GM12892 (cell line): ENCODE measurements at regions not wholly inside any gene's neighbourhood (a gene's known extent, or its start where the extent isn't known, plus 50 kb on each side); places are given as distances from the start of the nearest gene placed in this dataset.
"Not testable (repeated sequence)": the region's sequence is repeated elsewhere in the genome, so short reads cannot be mapped to it uniquely, and the experiment has no call there.

Experiments used
- DNase-seq: peaks from one replicate; pipeline ENCODE4 v3.0.0; 2011; ENCODE audit not compliant: insufficient read length
- FAIRE-seq: peaks from 2 replicates; lab custom pipeline; 2011; peaks lifted over from hg19 to GRCh38; lab: Jason Lieb, UNC
- POLR2A ChIP-seq: IDR thresholded peaks from 2 replicates; pipeline ENCODE4 v1.6.1; 2011; ENCODE audit warnings: low read depth, low read length, control low read depth
- POLR2AphosphoS5 ChIP-seq: IDR thresholded peaks from 2 replicates; pipeline ENCODE4 v1.6.1; 2011; ENCODE audit warnings: low read depth, low read length, control low read depth
- TAF1 ChIP-seq: IDR thresholded peaks from 2 replicates; pipeline ENCODE4 v1.6.1; 2011; ENCODE audit warnings: low read depth, mild to moderate bottlenecking, control low read depth, low read length, borderline replicate concordance

DNA sequence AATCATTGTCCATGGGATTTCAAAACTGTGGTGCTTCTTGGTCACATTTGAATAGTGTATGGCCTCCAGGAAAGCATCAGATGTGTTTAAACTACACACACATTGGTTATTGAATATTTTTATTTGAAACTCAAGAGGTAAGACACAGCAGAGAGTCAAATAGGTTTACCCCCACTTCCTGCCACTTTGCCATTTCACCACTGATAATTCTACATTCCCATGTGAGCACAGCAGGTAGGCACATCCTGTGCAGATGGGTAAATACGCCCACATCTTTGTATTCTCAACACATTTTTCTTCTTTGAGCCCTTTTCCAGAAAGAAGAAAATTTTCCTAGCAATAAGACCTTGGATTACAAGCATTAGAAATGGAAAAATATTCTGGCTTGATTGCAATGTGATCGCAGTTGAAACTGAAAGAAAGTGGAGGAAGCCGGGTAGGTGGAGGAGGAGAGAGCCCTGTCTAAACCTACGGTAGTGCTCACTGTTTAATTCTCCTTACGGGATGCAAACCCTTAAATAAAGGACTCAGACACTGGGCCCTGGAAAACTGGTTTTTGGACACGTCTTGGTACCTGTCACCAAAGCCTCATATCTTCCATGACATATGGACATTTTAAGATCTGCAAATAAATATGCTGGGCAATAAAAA is 167.7 kb downstream of the COG6 start:
- no peak for TF ChIP-seq POLR2AphosphoS5
- no peak for TF ChIP-seq TAF1
- TF ChIP-seq POLR2A = no peak
- DNase-seq (no peak), FAIRE-seq (no peak)

- TF ChIP-seq POLR2A (no peak), POLR2AphosphoS5 (no peak), TAF1 (no peak)
- no peak for DNase-seq
- FAIRE-seq = no peak
These were observed 170.4 kb downstream of the COG6 start for GRCh38 chr13:39825886-39826285.

DNA sequence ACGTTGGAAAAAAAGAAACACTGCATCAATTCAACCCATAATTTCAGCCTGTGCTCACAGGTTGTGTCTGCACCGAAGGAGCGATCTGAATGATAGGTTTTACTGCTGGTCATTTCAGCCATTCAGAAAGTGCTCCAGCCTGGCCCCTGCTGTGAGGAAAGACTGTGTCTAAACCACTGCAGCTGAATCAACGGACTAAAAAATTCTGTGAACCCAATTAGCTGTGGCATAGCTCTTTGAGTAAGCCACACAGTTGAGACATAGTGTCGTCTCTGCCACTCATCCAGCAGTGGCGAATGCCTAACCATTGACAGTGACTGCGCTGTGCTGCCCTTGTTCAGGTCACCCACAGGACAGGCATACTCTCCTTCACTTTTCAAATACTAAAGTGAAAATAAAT is 179.8 kb downstream of the COG6 start:
- no peak for DNase-seq
- no peak for FAIRE-seq
- TF ChIP-seq POLR2A = no peak
- TF ChIP-seq POLR2AphosphoS5 = no peak
- no peak for TF ChIP-seq TAF1

DNA sequence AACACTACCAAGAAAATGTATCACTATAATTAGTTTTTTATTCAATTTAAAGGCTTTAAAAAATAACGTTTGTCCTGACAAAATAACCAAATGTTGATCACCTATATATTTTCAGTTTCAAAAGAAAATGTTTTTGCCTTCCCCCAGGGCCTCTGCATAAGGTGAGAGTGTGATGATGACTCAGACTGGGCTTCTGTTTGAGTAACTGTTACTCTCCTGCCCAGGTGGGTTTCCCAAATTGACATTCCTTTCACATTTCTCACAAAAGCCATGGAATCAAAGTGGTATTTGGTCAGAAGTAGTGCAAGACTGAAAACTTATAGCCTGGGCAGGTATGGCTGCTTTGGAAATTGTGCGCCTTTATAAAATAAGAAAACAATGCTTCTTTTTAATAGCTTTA is 180.6 kb downstream of the COG6 start:
- DNase-seq (no peak), FAIRE-seq (no peak)
- TF ChIP-seq POLR2A (no peak), TAF1 (no peak), POLR2AphosphoS5 (no peak)

DNA sequence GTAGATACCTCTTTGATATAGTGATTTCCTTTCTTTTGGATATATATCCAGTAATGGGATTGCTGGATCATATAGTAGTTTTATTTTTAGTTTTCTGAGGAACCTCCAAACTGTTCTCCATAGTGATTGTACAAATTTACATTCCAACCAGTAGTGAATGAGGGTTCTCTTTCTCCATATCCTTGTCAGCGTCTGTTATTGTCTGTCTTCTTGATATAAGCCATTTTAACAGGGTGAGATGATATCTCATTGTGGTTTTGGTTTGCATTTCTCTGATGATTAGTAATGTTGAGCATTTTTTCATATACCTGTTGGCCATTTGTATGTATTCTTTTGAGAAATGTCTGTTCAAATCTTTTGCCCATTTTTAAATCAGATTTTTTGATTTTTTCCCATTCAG is 182.4 kb downstream of the COG6 start:
- not testable (repeated sequence) for DNase-seq, FAIRE-seq

- no peak for FAIRE-seq
- no peak for DNase-seq
- no peak for TF ChIP-seq TAF1
- no peak for TF ChIP-seq POLR2AphosphoS5
- TF ChIP-seq POLR2A = no peak
These were observed 184.7 kb downstream of the COG6 start for GRCh38 chr13:39840201-39840600.

GRCh38 chr13:39847336-39847735 is 191.9 kb downstream of the COG6 start:
- DNase-seq (no peak), FAIRE-seq (no peak)
- no peak for TF ChIP-seq TAF1
- no peak for TF ChIP-seq POLR2A
- TF ChIP-seq POLR2AphosphoS5 = no peak

DNA sequence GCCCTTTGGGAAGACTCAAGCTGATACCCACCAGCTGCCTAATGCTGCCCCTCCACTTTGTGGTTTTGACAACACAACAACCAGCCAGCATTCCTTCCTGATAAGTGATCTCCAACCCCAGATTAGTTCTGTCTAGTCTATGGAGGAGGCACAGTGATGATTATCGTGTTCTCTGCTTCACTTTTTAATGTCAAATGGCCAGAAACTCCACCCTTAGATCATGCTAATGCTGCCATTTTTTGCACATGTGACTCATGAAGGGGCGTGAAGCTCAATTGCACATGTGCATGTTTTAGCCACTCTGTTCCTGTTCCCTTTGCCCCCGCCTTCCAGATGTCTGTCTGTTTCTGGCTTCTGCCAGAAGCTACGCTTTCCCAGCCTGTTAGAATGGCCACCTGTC is 199.8 kb downstream of the COG6 start:
- DNase-seq = no peak
- FAIRE-seq = no peak
- TF ChIP-seq TAF1 (no peak), POLR2AphosphoS5 (no peak), POLR2A (no peak)

GRCh38 chr13:39856714-39857113 is 201.3 kb downstream of the COG6 start:
- DNase-seq (no peak), FAIRE-seq (no peak)
- TF ChIP-seq POLR2A (no peak), POLR2AphosphoS5 (no peak), TAF1 (no peak)

DNA sequence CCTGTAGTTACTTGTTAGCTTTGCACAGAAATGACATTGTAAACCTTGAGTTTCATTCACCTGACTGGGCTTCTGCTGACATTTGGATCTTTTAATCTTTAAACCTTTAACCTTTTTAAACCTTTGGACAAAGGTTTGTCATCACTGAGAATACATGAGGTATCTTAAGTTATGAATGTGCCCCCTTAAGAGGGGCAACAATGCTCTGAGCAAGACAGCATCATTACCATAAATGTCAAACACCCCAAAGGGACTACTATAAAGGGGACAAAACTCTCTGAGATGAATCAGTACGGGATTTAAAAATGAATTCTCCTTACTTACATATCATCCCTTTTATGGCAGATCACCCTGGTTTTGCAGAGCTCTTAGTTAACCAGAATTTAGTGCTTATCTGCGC is 203.3 kb downstream of the COG6 start:
- no peak for DNase-seq
- no peak for TF ChIP-seq TAF1
- no peak for TF ChIP-seq POLR2A
- no peak for TF ChIP-seq POLR2AphosphoS5
- FAIRE-seq = no peak

GRCh38 chr13:39859898-39860297 is 204.4 kb downstream of the COG6 start:
- no peak for FAIRE-seq

GRCh38 chr13:39862900-39863299 is 207.4 kb downstream of the COG6 start:
- DNase-seq (no peak), FAIRE-seq (no peak)
- no peak for TF ChIP-seq POLR2AphosphoS5
- TF ChIP-seq POLR2A = no peak
- no peak for TF ChIP-seq TAF1

More at GRCh38 chr13:39859898-39860297, 204.4 kb downstream of the COG6 start:
- no peak for TF ChIP-seq POLR2AphosphoS5
- TF ChIP-seq TAF1 = no peak
- no peak for TF ChIP-seq POLR2A
- no peak for DNase-seq
